HEK293 (cell line): ENCODE measurements at regions not wholly inside any gene's neighbourhood (a gene's known extent, or its start where the extent isn't known, plus 50 kb on each side); places are given as distances from the start of the nearest gene placed in this dataset.

Experiments used
- BCL11B ChIP-seq: fragments of 450-650 bp; formaldehyde crosslinking; IDR thresholded peaks from 2 replicates; pipeline ENCODE4 v1.5.1; 2016; ENCODE audit warnings: low read depth, missing biosample characterization, missing genetic modification characterization
- CTCF ChIP-seq: fragments of 450-650 bp; formaldehyde crosslinking; IDR thresholded peaks from 2 replicates; pipeline ENCODE4 v1.5.1; 2016; ENCODE audit warnings: missing biosample characterization, missing genetic modification characterization
- GLI4 ChIP-seq: fragments of 450-650 bp; formaldehyde crosslinking; IDR thresholded peaks from 2 replicates; pipeline ENCODE4 v1.5.1; 2016; ENCODE audit warnings: missing biosample characterization, missing genetic modification characterization
- IKZF3 ChIP-seq: fragments of 450-650 bp; IDR thresholded peaks from 2 replicates; pipeline ENCODE4 v1.5.0; 2018; ENCODE audit warnings: missing biosample characterization, mild to moderate bottlenecking, missing genetic modification characterization, moderate library complexity
- MYNN ChIP-seq: fragments of 450-650 bp; formaldehyde crosslinking; IDR thresholded peaks from 2 replicates; pipeline ENCODE4 v1.5.1; 2016; ENCODE audit warnings: missing biosample characterization, missing genetic modification characterization, borderline replicate concordance
- OSR2 ChIP-seq: fragments of 450-650 bp; formaldehyde crosslinking; IDR thresholded peaks from 2 replicates; pipeline ENCODE4 v1.5.1; 2016; ENCODE audit warnings: missing biosample characterization, missing genetic modification characterization
- PRDM10 ChIP-seq: fragments of 450-650 bp; formaldehyde crosslinking; IDR thresholded peaks from 2 replicates; pipeline ENCODE4 v1.5.1; 2016; ENCODE audit warnings: missing biosample characterization, missing genetic modification characterization
- TRIM28 ChIP-seq: IDR thresholded peaks from 2 replicates; pipeline ENCODE4 v1.6.1; 2011; ENCODE audit warnings: low read length, control low read depth, borderline replicate concordance
- WT1 ChIP-seq: fragments of 450-650 bp; formaldehyde crosslinking; IDR thresholded peaks from 2 replicates; pipeline ENCODE4 v1.5.1; 2016; ENCODE audit warnings: missing biosample characterization, missing genetic modification characterization
- ZBTB48 ChIP-seq: fragments of 450-650 bp; formaldehyde crosslinking; IDR thresholded peaks from 2 replicates; pipeline ENCODE4 v1.5.1; 2016; ENCODE audit warnings: missing biosample characterization, missing genetic modification characterization
- ZBTB49 ChIP-seq: fragments of 450-650 bp; formaldehyde crosslinking; IDR thresholded peaks from 2 replicates; pipeline ENCODE4 v1.5.1; 2016; ENCODE audit warnings: missing biosample characterization, missing genetic modification characterization, low read depth
- ZBTB6 ChIP-seq: fragments of 450-650 bp; formaldehyde crosslinking; IDR thresholded peaks from 2 replicates; pipeline ENCODE4 v1.5.1; 2017; ENCODE audit warnings: missing biosample characterization, missing genetic modification characterization
- ZNF112 ChIP-seq: fragments of 450-650 bp; formaldehyde crosslinking; IDR thresholded peaks from 2 replicates; pipeline ENCODE4 v1.5.0; 2017; ENCODE audit warnings: missing biosample characterization, missing genetic modification characterization
- ZNF146 ChIP-seq: fragments of 450-650 bp; formaldehyde crosslinking; IDR thresholded peaks from 2 replicates; pipeline ENCODE4 v1.5.1; 2016; ENCODE audit warnings: missing biosample characterization, missing genetic modification characterization
- ZNF155 ChIP-seq: fragments of 450-650 bp; formaldehyde crosslinking; IDR thresholded peaks from 2 replicates; pipeline ENCODE4 v1.5.1; 2016; ENCODE audit warnings: missing biosample characterization, missing genetic modification characterization
- ZNF239 ChIP-seq: fragments of 450-650 bp; formaldehyde crosslinking; IDR thresholded peaks from 2 replicates; pipeline ENCODE4 v1.5.1; 2016; ENCODE audit warnings: missing biosample characterization, missing genetic modification characterization
- ZNF24 ChIP-seq: fragments of 450-650 bp; formaldehyde crosslinking; IDR thresholded peaks from 2 replicates; pipeline ENCODE4 v1.5.1; 2016; ENCODE audit warnings: missing biosample characterization, missing genetic modification characterization
- ZNF292 ChIP-seq: fragments of 450-650 bp; formaldehyde crosslinking; IDR thresholded peaks from 2 replicates; pipeline ENCODE4 v1.5.1; 2016; ENCODE audit warnings: low read depth, missing biosample characterization, missing genetic modification characterization, borderline replicate concordance
- ZNF302 ChIP-seq: fragments of 450-650 bp; formaldehyde crosslinking; IDR thresholded peaks from 2 replicates; pipeline ENCODE4 v1.5.1; 2016; ENCODE audit warnings: missing biosample characterization, missing genetic modification characterization, low read depth
- ZNF335 ChIP-seq: fragments of 450-650 bp; formaldehyde crosslinking; conservative IDR thresholded peaks from 2 replicates; pipeline ENCODE4 v1.5.1; 2016; ENCODE audit warnings: missing biosample characterization, missing genetic modification characterization
- ZNF341 ChIP-seq: fragments of 450-650 bp; formaldehyde crosslinking; IDR thresholded peaks from 2 replicates; pipeline ENCODE4; 2016; ENCODE audit warnings: low read depth, missing biosample characterization, missing genetic modification characterization
- ZNF354C ChIP-seq: fragments of 450-650 bp; formaldehyde crosslinking; IDR thresholded peaks from 2 replicates; pipeline ENCODE4 v1.5.1; 2016; ENCODE audit warnings: missing biosample characterization, missing genetic modification characterization, low read depth, borderline replicate concordance
- ZNF404 ChIP-seq: fragments of 450-650 bp; formaldehyde crosslinking; IDR thresholded peaks from 2 replicates; pipeline ENCODE4 v1.5.1; 2017; ENCODE audit warnings: missing biosample characterization, missing genetic modification characterization
- ZNF530 ChIP-seq: fragments of 450-650 bp; formaldehyde crosslinking; IDR thresholded peaks from 2 replicates; pipeline ENCODE4 v1.5.1; 2016; ENCODE audit warnings: low read depth, missing biosample characterization, missing genetic modification characterization
- ZNF555 ChIP-seq: fragments of 450-650 bp; formaldehyde crosslinking; conservative IDR thresholded peaks from 2 replicates; pipeline ENCODE4 v1.5.1; 2017; ENCODE audit warnings: missing biosample characterization, mild to moderate bottlenecking, missing genetic modification characterization, inconsistent platforms
- ZNF558 ChIP-seq: fragments of 450-650 bp; formaldehyde crosslinking; IDR thresholded peaks from 2 replicates; pipeline ENCODE4 v1.5.1; 2016; ENCODE audit warnings: missing biosample characterization, missing genetic modification characterization
- ZNF571 ChIP-seq: fragments of 450-650 bp; formaldehyde crosslinking; IDR thresholded peaks from 2 replicates; pipeline ENCODE4 v1.5.0; 2017; ENCODE audit warnings: missing biosample characterization, missing genetic modification characterization
- ZNF600 ChIP-seq: fragments of 450-650 bp; formaldehyde crosslinking; IDR thresholded peaks from 2 replicates; pipeline ENCODE4 v1.5.1; 2016; ENCODE audit warnings: missing biosample characterization, missing genetic modification characterization
- ZNF610 ChIP-seq: fragments of 450-650 bp; formaldehyde crosslinking; IDR thresholded peaks from 2 replicates; pipeline ENCODE4 v1.5.1; 2016; ENCODE audit warnings: missing biosample characterization, missing genetic modification characterization, borderline replicate concordance
- ZNF629 ChIP-seq: fragments of 450-650 bp; formaldehyde crosslinking; IDR thresholded peaks from 2 replicates; pipeline ENCODE4 v1.5.1; 2017; ENCODE audit warnings: missing biosample characterization, missing genetic modification characterization
- ZNF747 ChIP-seq: fragments of 450-650 bp; formaldehyde crosslinking; IDR thresholded peaks from 2 replicates; pipeline ENCODE4 v1.5.1; 2016; ENCODE audit warnings: missing biosample characterization, missing genetic modification characterization
- ZSCAN30 ChIP-seq: fragments of 450-650 bp; IDR thresholded peaks from 2 replicates; pipeline ENCODE4 v1.5.1; 2018; ENCODE audit warnings: missing biosample characterization, mild to moderate bottlenecking, missing genetic modification characterization, moderate library complexity
- ZSCAN4 ChIP-seq: fragments of 450-650 bp; formaldehyde crosslinking; IDR thresholded peaks from 2 replicates; pipeline ENCODE4 v1.5.1; 2017; ENCODE audit warnings: missing biosample characterization, missing genetic modification characterization

- TF ChIP-seq ZNF302 = no peak
- peak; percentile 61 for TF ChIP-seq PRDM10 (tag by site-specific recombination)
- TF ChIP-seq ZNF146 (tag by site-specific recombination) = no peak
- peak; percentile 92 for TF ChIP-seq OSR2 (tag by site-specific recombination)
- peak; percentile 98 for TF ChIP-seq WT1 (tag by site-specific recombination)
- TF ChIP-seq ZNF600 (tag by site-specific recombination) = 0 out of 2 replicates have a peak, but pooled peaks have one; percentile 21
- TF ChIP-seq ZNF610 = no peak
- TF ChIP-seq ZNF292 = no peak
- peak; percentile 85; the same call in 1 of the 2 replicates for TF ChIP-seq ZSCAN30
- TF ChIP-seq ZNF155 (tag by site-specific recombination) = no peak
- TF ChIP-seq ZNF571 = no peak
- peak; percentile 95 for TF ChIP-seq ZNF24
- TF ChIP-seq ZNF555 (tag by site-specific recombination) = no peak
- peak; percentile 60 for TF ChIP-seq ZNF341 (tag by site-specific recombination)
- TF ChIP-seq TRIM28 = peak; percentile 89
- TF ChIP-seq ZNF335 = no peak
- TF ChIP-seq ZNF354C = no peak
- peak; percentile 52; the same call in 1 of the 2 replicates for TF ChIP-seq BCL11B (tag by site-specific recombination)
- no peak for TF ChIP-seq GLI4 (tag by site-specific recombination)
- no peak for TF ChIP-seq ZBTB48 (tag by site-specific recombination)
- no peak for TF ChIP-seq CTCF (tag by site-specific recombination)
- TF ChIP-seq MYNN (tag by site-specific recombination) = no peak
- TF ChIP-seq ZNF239 = no peak
- TF ChIP-seq ZNF530 (tag by site-specific recombination) = no peak
- TF ChIP-seq ZNF629 (tag by site-specific recombination) = peak; percentile 98
- no peak for TF ChIP-seq ZNF404 (tag by site-specific recombination)
- peak; percentile 94 for TF ChIP-seq IKZF3 (tag by site-specific recombination)
- peak; percentile 40 for TF ChIP-seq ZSCAN4
- TF ChIP-seq ZNF747 (tag by site-specific recombination) = no peak
- no peak for TF ChIP-seq ZNF112
- TF ChIP-seq ZBTB6 (tag by site-specific recombination) = no peak
- TF ChIP-seq ZBTB49 (tag by site-specific recombination) = no peak
- TF ChIP-seq ZNF558 (tag by site-specific recombination) = peak; percentile 76; the same call in 1 of the 2 replicates
These were observed 77.9 kb upstream of the VPS13A start (continued) for GRCh38 chr9:77099388-77099787.
